Erythroblast (primary cell): ENCODE measurements at regions not wholly inside any gene's neighbourhood (a gene's known extent, or its start where the extent isn't known, plus 50 kb on each side); places are given as distances from the start of the nearest gene placed in this dataset.

ENCODE experiments used
- GATA1 ChIP-seq: IDR thresholded peaks from 2 replicates; pipeline ENCODE4 v1.6.1; 2011; ENCODE audit warnings: low read depth, mild to moderate bottlenecking, control low read depth, low read length, moderate library complexity
- POLR2A ChIP-seq: IDR thresholded peaks from 2 replicates; pipeline ENCODE4 v1.6.1; 2011; ENCODE audit warnings: mild to moderate bottlenecking, low read length

DNA sequence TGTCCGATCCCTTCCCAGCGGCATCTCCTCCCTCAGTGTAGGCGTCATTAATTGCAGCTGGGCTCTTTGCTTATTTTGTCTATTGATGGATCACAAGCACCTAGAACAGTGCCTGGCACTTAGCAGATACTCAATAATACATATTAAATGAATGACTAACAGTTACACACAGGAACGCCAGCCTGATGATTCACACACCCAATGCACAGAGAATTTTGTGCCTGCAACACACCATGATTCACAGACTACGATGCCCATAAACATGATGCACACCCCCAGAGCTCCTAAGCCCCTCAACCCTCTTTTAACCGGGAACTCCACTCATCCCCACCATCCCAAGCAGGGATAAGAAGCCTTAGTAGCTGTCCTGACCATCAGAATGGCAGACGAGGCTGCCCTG is 66.6 kb upstream of the TMEM97 start:
- no peak for TF ChIP-seq POLR2A
- no peak for TF ChIP-seq GATA1
